Breast epithelium (tissue), 4 donors: ENCODE measurements at regions not wholly inside any gene's neighbourhood (a gene's known extent, or its start where the extent isn't known, plus 50 kb on each side); places are given as distances from the start of the nearest gene placed in this dataset.

ENCODE experiments used
- DNase-seq, 2 donors: peaks; one replicate each; pipeline ENCODE4 v3.0.0-alpha.2; 2019; ENCODE audit warnings: low spot score in 2 of 2
- H3K27ac ChIP-seq, 2 donors: fragments of 200-600 bp; sonication (generic) in 1 of 2; one replicate each; pipeline ENCODE4 v1.5.1; 2016 to 2019; ENCODE audit warnings: mild to moderate bottlenecking in 1 of 2
- H3K27me3 ChIP-seq, 2 donors: fragments of 200-600 bp; sonication (generic) in 1 of 2; one replicate each; pipeline versions ENCODE4 v1.5.1 to v1.6.0; 2017 to 2019; ENCODE audit warnings: control low read depth in 1 of 2, mild to moderate bottlenecking in 1 of 2
- H3K36me3 ChIP-seq: fragments of 200-600 bp; one replicate; pipeline ENCODE4 v1.5.1; 2019
- H3K4me1 ChIP-seq, 2 donors: fragments of 200-600 bp; sonication (generic); one replicate each; pipeline ENCODE4 v1.5.1; 2016 to 2019; ENCODE audit warnings: control low read depth in 1 of 2
- H3K4me3 ChIP-seq, 3 donors: fragments of 200-600 bp; sonication (generic); 1 replicate in 2 of 3; 2 replicates in 1 of 3; pipeline ENCODE4 v1.5.1; 2016 to 2019; ENCODE audit warnings: mild to moderate bottlenecking in 3 of 3, moderate library complexity in 2 of 3
- H3K9me3 ChIP-seq, 2 donors: fragments of 200-600 bp; sonication (generic) in 1 of 2; one replicate each; pipeline ENCODE4 v1.5.1; 2016 to 2019; ENCODE audit warnings: control low read depth in 1 of 2
- POLR2A ChIP-seq: fragments of 450-650 bp; IDR thresholded peaks from one replicate; pipeline ENCODE4 v1.6.1; 2016; ENCODE audit warnings: antibody characterized with exemption, mild to moderate bottlenecking, moderate library complexity
- POLR2AphosphoS5 ChIP-seq, 3 donors: sonication (generic); formaldehyde crosslinking; IDR thresholded peaks; one replicate each; pipeline ENCODE4 v1.6.1; 2017; ENCODE audit warnings: antibody characterized with exemption in 3 of 3
- intact Hi-C: fragments of 100-400 bp; cut with DNase I; formaldehyde crosslinking; loops from one replicate; pipeline ENCODE4 v1.15.1; 2023; ENCODE audit warnings: low total_unique reads
- TF ChIP-seq, protein P1 (sequence below), 3 donors: fragments of 450-650 bp; IDR thresholded peaks; one replicate each; pipeline ENCODE4 v1.5.1; 2016 to 2017; ENCODE audit warnings: antibody characterized with exemption in 3 of 3, mild to moderate bottlenecking in 3 of 3, moderate library complexity in 3 of 3

DNA sequence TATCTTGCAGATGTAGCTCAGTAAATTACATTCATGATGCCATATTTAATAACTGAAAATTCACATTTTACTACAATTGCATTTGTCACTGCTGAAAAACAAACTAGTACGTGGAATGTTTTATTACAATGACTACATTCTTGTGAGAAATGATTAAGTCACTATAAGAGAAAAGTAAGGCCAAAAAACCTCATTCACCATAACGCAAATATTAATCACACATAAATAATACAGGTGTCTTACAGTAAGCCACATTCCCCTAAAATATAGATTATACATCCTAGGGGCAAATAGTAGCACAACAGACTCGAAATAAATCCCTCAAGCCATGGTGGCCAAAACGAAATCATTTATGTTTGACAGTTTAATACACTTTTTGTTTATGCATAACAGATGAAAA is 460.6 kb downstream of the NR4A2 start:
- H3K4me3 ChIP-seq, result no peak overlapping the region
- intact Hi-C loops, result no loop called here

DNA sequence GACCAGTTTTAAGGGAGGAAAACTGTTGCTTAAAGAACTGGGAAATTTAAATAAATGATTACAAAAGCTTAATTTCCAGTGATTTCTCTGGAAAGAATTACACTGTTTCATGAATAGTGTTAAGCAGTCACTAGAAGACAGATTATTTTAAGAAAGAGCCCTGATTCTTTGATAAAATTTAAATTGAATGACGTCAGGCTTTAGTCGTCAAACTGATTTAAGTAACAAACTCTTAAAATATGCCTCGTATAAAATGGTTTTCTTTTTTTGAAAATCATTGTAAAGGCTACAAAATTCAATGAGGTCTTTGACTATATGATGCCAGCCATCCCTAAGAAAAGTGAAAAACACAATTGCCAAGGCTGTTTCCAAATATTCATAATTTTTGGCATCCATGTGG is 465.0 kb downstream of the NR4A2 start:
- H3K36me3 ChIP-seq, result no peaks in the 10 kb centered on the region
- no peak overlapping the region for H3K27ac ChIP-seq
- no peaks in the 10 kb centered on the region for H3K9me3 ChIP-seq
- H3K4me3 ChIP-seq, result no peak overlapping the region
- H3K27me3 ChIP-seq, result no peaks in the 10 kb centered on the region
- no peaks in the 10 kb centered on the region for H3K4me1 ChIP-seq
- intact Hi-C loops, result no loop called here
- no peak for DNase-seq
- TF ChIP-seq POLR2A, result no peak
- no peak for TF ChIP-seq POLR2AphosphoS5 (IDR thresholded peaks at IDR 0.05)
- TF ChIP-seq, protein P1, sequence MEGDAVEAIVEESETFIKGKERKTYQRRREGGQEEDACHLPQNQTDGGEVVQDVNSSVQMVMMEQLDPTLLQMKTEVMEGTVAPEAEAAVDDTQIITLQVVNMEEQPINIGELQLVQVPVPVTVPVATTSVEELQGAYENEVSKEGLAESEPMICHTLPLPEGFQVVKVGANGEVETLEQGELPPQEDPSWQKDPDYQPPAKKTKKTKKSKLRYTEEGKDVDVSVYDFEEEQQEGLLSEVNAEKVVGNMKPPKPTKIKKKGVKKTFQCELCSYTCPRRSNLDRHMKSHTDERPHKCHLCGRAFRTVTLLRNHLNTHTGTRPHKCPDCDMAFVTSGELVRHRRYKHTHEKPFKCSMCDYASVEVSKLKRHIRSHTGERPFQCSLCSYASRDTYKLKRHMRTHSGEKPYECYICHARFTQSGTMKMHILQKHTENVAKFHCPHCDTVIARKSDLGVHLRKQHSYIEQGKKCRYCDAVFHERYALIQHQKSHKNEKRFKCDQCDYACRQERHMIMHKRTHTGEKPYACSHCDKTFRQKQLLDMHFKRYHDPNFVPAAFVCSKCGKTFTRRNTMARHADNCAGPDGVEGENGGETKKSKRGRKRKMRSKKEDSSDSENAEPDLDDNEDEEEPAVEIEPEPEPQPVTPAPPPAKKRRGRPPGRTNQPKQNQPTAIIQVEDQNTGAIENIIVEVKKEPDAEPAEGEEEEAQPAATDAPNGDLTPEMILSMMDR (IDR thresholded peaks at IDR 0.05), result no peak

More for the DNA sequence above, 460.6 kb downstream of the NR4A2 start:
- peaks cover 11 to 17% of the 10 kb centered on the region in 2 donors for H3K9me3 ChIP-seq
- no peaks in the 10 kb centered on the region for H3K36me3 ChIP-seq
- H3K4me1 ChIP-seq, result no peaks in the 10 kb centered on the region
- TF ChIP-seq POLR2A (no peak), POLR2AphosphoS5 (IDR thresholded peaks at IDR 0.05) (no peak)
- TF ChIP-seq, protein P1 (IDR thresholded peaks at IDR 0.05), result no peak
- no peak overlapping the region for H3K27ac ChIP-seq
- H3K27me3 ChIP-seq, result no peaks in the 10 kb centered on the region
- no peak for DNase-seq

DNA sequence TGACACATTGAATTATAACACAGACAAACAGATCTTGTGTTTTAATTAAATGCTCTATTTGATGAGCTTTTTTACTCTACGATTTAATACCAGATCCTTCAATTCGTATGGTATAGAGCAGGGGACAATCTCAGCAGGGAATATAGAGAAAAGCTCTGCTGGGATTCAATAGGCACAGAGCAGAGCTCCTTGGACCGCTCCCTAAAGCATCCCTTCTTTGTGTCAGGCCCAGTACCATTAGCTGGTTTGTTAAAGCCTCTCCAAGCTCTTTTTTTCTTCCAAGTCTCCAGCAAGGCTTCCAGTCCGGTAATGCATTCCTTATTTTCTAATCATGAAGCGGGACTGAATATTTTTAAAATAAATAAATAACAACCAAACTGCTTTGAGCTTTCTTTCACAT is 466.0 kb downstream of the NR4A2 start:
- Histone ChIP-seq H3K9me3 (no peaks in the 10 kb centered on the region), H3K27me3 (no peaks in the 10 kb centered on the region), H3K36me3 (no peaks in the 10 kb centered on the region), H3K4me3 (no peak overlapping the region), H3K27ac (no peak overlapping the region), H3K4me1 (no peaks in the 10 kb centered on the region)
- intact Hi-C loops, result no loop called here
- TF ChIP-seq POLR2AphosphoS5 (IDR thresholded peaks at IDR 0.05) (no peak), POLR2A (no peak)
- TF ChIP-seq, protein P1 (IDR thresholded peaks at IDR 0.05), result no peak
- no peak for DNase-seq

DNA sequence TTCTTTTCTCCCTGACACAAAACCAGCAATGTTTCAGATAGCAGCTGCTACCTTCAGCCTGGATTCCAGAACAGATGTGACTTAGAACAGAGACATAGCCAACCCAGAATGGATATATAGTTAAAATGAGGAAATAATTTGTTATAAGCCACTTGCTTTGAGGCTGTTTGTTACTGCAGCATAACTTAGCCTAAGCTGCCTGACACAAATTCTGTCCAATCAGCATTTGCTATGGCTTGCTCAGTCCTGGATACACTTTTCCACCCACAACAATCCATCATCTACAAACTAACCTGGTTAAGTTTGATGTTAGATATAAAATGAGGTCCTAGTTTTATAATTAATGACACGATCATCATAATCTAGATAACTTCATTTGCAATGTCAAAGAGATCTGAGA is 480.4 kb downstream of the NR4A2 start:
- no peaks in the 10 kb centered on the region for H3K27me3 ChIP-seq
- no peaks in the 10 kb centered on the region for H3K36me3 ChIP-seq
- no peak for DNase-seq
- H3K9me3 ChIP-seq, result peaks cover 0 to 6% of the 10 kb centered on the region in 2 donors
- no peak overlapping the region for H3K4me3 ChIP-seq
- H3K27ac ChIP-seq, result no peak overlapping the region
- TF ChIP-seq POLR2A (no peak), POLR2AphosphoS5 (IDR thresholded peaks at IDR 0.05) (no peak)
- TF ChIP-seq, protein P1 (IDR thresholded peaks at IDR 0.05), result no peak
- intact Hi-C loops, result no loop called here
- no peaks in the 10 kb centered on the region for H3K4me1 ChIP-seq

DNA sequence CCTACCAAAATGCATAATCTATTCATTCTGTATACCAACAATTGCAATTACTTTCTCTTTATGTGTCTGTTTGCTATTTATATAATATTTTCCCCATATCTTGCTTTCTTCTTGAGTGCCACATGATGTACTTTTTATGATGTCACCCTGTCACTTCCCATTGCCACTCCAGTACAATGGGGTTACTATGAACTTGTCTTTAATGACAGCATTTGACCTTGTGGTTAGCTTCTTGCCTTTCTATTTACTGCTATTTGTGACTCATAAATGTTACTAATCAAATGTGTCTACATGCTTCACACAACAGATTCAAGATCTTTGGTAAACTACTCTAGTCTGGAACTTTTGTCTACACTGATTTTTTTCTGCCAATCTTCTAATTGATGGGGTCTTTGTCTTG is 486.3 kb downstream of the NR4A2 start:
- H3K27me3 ChIP-seq, result no peaks in the 10 kb centered on the region
- H3K9me3 ChIP-seq, result no peaks in the 10 kb centered on the region
- intact Hi-C loops, result no loop called here
- no peak overlapping the region for H3K27ac ChIP-seq
- H3K4me1 ChIP-seq, result no peaks in the 10 kb centered on the region
- TF ChIP-seq POLR2AphosphoS5 (IDR thresholded peaks at IDR 0.05) (no peak), POLR2A (no peak)
- TF ChIP-seq, protein P1 (IDR thresholded peaks at IDR 0.05), result no peak
- H3K4me3 ChIP-seq, result no peak overlapping the region
- no peak for DNase-seq
- H3K36me3 ChIP-seq, result no peaks in the 10 kb centered on the region
